ENCODE measurements at regions not wholly inside any gene's neighbourhood (a gene's known extent, or its start where the extent isn't known, plus 50 kb on each side); places are given as distances from the start of the nearest gene placed in this dataset.

GRCh38 chr2:54403512-54404238 lies 52.5 kb upstream of the SPTBN1 start:
- TF ChIP-seq POLR2A (IDR thresholded peaks at IDR 0.05) = no peak
- TF ChIP-seq, protein P1, sequence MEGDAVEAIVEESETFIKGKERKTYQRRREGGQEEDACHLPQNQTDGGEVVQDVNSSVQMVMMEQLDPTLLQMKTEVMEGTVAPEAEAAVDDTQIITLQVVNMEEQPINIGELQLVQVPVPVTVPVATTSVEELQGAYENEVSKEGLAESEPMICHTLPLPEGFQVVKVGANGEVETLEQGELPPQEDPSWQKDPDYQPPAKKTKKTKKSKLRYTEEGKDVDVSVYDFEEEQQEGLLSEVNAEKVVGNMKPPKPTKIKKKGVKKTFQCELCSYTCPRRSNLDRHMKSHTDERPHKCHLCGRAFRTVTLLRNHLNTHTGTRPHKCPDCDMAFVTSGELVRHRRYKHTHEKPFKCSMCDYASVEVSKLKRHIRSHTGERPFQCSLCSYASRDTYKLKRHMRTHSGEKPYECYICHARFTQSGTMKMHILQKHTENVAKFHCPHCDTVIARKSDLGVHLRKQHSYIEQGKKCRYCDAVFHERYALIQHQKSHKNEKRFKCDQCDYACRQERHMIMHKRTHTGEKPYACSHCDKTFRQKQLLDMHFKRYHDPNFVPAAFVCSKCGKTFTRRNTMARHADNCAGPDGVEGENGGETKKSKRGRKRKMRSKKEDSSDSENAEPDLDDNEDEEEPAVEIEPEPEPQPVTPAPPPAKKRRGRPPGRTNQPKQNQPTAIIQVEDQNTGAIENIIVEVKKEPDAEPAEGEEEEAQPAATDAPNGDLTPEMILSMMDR (IDR thresholded peaks at IDR 0.05 in 8 of 11, conservative IDR thresholded peaks at IDR 0.05 in 3 of 11) = no peak

Data from spleen (tissue), 7 donors.